Stomach (tissue), 4 donors: ENCODE measurements at regions not wholly inside any gene's neighbourhood (a gene's known extent, or its start where the extent isn't known, plus 50 kb on each side); places are given as distances from the start of the nearest gene placed in this dataset.

ENCODE experiments used
- POLR2A ChIP-seq, 4 donors: fragments of 450-650 bp; IDR thresholded peaks; one replicate each; pipeline ENCODE4 v1.6.1; 2016; ENCODE audit warnings: antibody characterized with exemption in 4 of 4, control low read depth in 2 of 4, mild to moderate bottlenecking in 1 of 4, moderate library complexity in 1 of 4
- POLR2AphosphoS5 ChIP-seq, 3 donors: sonication (generic); formaldehyde crosslinking; IDR thresholded peaks; one replicate each; pipeline ENCODE4 v1.6.1; 2016; ENCODE audit warnings: antibody characterized with exemption in 3 of 3
- TF ChIP-seq, protein P1 (sequence below), 7 experiments: fragments of 450-650 bp in 4 of 7; fragments of 200-600 bp in 3 of 7; sonication (generic) in 3 of 7; IDR thresholded peaks; one replicate each; pipeline ENCODE4 v1.5.1; 2016 to 2019; ENCODE audit warnings: antibody characterized with exemption in 7 of 7, control low read depth in 2 of 7, mild to moderate bottlenecking in 1 of 7

DNA sequence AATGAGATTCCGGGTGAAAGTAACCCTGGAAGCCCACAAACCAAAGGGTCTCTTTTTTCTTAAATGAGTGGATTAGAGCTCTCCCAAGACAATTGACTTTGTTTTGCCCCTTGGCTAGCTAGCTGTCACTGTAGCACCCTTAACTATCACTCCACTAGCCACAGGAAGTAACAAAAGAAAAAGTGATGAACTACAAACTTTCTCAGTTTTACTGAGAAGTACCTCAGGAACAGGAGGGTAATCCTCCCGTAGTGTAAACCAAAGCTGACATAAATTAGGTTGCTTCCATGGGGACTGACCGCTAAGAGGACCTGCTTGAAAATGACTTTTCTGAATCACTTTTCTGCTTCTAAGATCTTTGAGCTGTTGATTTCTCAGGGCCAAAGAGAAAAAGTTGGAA lies 240.1 kb downstream of the BARHL2 start:
- TF ChIP-seq POLR2A (IDR thresholded peaks at IDR 0.05): no peak
- TF ChIP-seq, protein P1, sequence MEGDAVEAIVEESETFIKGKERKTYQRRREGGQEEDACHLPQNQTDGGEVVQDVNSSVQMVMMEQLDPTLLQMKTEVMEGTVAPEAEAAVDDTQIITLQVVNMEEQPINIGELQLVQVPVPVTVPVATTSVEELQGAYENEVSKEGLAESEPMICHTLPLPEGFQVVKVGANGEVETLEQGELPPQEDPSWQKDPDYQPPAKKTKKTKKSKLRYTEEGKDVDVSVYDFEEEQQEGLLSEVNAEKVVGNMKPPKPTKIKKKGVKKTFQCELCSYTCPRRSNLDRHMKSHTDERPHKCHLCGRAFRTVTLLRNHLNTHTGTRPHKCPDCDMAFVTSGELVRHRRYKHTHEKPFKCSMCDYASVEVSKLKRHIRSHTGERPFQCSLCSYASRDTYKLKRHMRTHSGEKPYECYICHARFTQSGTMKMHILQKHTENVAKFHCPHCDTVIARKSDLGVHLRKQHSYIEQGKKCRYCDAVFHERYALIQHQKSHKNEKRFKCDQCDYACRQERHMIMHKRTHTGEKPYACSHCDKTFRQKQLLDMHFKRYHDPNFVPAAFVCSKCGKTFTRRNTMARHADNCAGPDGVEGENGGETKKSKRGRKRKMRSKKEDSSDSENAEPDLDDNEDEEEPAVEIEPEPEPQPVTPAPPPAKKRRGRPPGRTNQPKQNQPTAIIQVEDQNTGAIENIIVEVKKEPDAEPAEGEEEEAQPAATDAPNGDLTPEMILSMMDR (IDR thresholded peaks at IDR 0.05): no peak
- TF ChIP-seq POLR2AphosphoS5 (IDR thresholded peaks at IDR 0.05): no peak
